PC-9 (cell line): ENCODE measurements at regions not wholly inside any gene's neighbourhood (a gene's known extent, or its start where the extent isn't known, plus 50 kb on each side); places are given as distances from the start of the nearest gene placed in this dataset.

Experiments
- EZH2 ChIP-seq: fragments of 200-600 bp; sonication (generic); IDR thresholded peaks from 2 replicates; pipeline ENCODE4 v1.8.0; 2017; ENCODE audit warnings: antibody characterized with exemption, low read depth
- TF ChIP-seq, protein P1 (sequence below): fragments of 200-600 bp; sonication (generic); conservative IDR thresholded peaks from 2 replicates; pipeline ENCODE4 v1.6.1; 2017; ENCODE audit warnings: mixed run types, antibody characterized with exemption, mild to moderate bottlenecking, moderate library complexity

DNA sequence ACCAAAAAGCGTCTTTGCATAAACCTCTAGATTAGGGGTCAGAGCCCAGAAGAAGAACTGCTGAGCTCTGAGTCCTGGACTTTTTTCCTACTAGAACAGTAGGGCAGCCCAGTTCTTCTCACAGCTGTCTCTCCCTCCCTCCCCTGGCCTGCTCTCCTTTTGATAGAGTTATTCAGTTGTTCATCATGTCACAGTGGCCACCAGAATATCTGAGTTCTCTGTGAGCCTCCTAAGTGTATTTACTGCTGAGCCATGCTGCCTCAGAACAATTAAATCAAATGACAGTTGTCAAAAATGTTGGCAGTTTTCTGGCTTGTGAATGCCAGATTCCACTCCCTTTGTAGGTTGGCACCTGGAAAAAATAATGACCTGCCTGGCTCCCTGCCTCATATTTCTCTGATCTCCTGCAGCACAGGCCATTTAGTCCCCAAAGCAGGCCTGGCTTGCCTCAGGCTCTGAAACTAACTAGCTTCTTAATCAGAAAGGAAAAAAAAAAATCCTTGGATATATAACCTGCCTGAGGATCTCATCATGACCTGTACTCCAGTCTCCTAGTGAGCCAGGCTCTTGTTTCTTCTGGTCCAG, 377.4 kb upstream of the LARGE1 start:
- TF ChIP-seq, protein P1, sequence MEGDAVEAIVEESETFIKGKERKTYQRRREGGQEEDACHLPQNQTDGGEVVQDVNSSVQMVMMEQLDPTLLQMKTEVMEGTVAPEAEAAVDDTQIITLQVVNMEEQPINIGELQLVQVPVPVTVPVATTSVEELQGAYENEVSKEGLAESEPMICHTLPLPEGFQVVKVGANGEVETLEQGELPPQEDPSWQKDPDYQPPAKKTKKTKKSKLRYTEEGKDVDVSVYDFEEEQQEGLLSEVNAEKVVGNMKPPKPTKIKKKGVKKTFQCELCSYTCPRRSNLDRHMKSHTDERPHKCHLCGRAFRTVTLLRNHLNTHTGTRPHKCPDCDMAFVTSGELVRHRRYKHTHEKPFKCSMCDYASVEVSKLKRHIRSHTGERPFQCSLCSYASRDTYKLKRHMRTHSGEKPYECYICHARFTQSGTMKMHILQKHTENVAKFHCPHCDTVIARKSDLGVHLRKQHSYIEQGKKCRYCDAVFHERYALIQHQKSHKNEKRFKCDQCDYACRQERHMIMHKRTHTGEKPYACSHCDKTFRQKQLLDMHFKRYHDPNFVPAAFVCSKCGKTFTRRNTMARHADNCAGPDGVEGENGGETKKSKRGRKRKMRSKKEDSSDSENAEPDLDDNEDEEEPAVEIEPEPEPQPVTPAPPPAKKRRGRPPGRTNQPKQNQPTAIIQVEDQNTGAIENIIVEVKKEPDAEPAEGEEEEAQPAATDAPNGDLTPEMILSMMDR = no peak
- no peak for TF ChIP-seq EZH2
